MG63 (cell line): ENCODE measurements at regions not wholly inside any gene's neighbourhood (a gene's known extent, or its start where the extent isn't known, plus 50 kb on each side); places are given as distances from the start of the nearest gene placed in this dataset.

ENCODE experiments used
- DNase-seq: peaks from one replicate; pipeline ENCODE4 v3.0.0-alpha.2; 2020
- H3K27me3 ChIP-seq: fragments of 250-450 bp; sonication (Bioruptor Pico); 2 replicates; pipeline ENCODE4 v1.5.1; 2020; ENCODE audit warnings: mild to moderate bottlenecking, moderate library complexity
- H3K36me3 ChIP-seq: fragments of 250-450 bp; sonication (Bioruptor Pico); 2 replicates; pipeline ENCODE4 v1.5.1; 2020; ENCODE audit warnings: mild to moderate bottlenecking, moderate library complexity
- H3K4me3 ChIP-seq: fragments of 250-450 bp; sonication (Bioruptor Pico); 2 replicates; pipeline ENCODE4 v1.5.1; 2020; ENCODE audit warnings: mild to moderate bottlenecking, moderate library complexity
- H3K9me3 ChIP-seq: fragments of 250-450 bp; sonication (Bioruptor Pico); 2 replicates; pipeline ENCODE4 v1.5.1; 2020; ENCODE audit warnings: mild to moderate bottlenecking, moderate library complexity

DNA sequence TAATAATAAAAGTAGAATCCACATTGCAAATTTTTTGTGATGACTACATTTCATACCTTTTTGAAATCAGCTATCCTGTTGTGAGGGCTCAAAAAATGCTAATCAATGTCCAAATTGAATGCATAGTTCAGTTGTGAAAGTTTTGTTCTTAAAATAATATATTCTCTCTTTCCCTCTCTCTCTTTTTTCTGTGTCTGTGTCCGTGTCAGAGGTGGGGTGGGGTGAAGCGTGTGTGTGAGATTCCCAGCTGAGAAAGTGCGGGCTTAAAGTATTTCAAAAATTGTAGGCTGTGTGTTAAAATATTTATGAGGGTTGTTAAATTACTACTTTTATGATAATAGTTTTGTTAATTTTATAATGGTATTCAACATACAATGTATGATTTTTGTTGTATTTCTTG is 388.0 kb upstream of the LRRTM4 start:
- H3K36me3 ChIP-seq: no peaks in the 10 kb centered on the region
- H3K9me3 ChIP-seq: no peaks in the 10 kb centered on the region
- no peaks in the 10 kb centered on the region for H3K27me3 ChIP-seq
- no peak for DNase-seq
- H3K4me3 ChIP-seq: no peak overlapping the region

DNA sequence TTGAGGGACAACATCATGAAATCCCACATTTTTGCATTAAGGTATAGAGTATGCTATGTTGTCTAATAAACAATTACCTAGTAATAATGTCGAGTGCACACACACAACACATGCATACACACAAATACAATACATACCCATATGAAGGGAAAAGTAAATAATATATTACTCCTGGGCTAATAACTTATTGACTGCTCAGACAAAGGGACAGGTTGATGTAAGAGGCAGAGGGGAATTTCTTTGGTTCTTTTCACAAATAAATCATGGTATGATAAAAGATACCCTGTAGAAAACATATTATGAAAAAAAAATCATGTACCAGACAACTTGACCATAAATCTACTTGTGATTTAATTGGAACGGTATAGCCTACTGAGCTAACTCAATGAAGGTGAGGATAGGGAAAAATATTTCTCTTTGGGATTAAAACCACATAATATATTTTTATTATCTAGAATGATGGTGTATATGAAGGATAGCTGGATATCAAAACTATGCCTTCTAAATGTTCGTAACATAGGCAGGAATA is 398.7 kb upstream of the LRRTM4 start:
- H3K27me3 ChIP-seq: no peaks in the 10 kb centered on the region
- no peak for DNase-seq
- H3K36me3 ChIP-seq: no peaks in the 10 kb centered on the region
- H3K9me3 ChIP-seq: no peaks in the 10 kb centered on the region
- no peak overlapping the region for H3K4me3 ChIP-seq

- no peak for DNase-seq
- Histone ChIP-seq H3K27me3 (no peaks in the 10 kb centered on the region), H3K36me3 (no peaks in the 10 kb centered on the region), H3K9me3 (no peaks in the 10 kb centered on the region), H3K4me3 (no peak overlapping the region)
Observed at GRCh38 chr2:77922567-77922966, 400.4 kb upstream of the LRRTM4 start.

GRCh38 chr2:77937366-77937765 is 415.2 kb upstream of the LRRTM4 start:
- no peak for DNase-seq
- Histone ChIP-seq H3K4me3 (no peak overlapping the region), H3K27me3 (no peaks in the 10 kb centered on the region), H3K36me3 (no peaks in the 10 kb centered on the region), H3K9me3 (no peaks in the 10 kb centered on the region)

- no peak overlapping the region for H3K4me3 ChIP-seq
- no peaks in the 10 kb centered on the region for H3K9me3 ChIP-seq
- no peak for DNase-seq
Observed at GRCh38 chr2:77938462-77938861, 416.3 kb upstream of the LRRTM4 start.

DNA sequence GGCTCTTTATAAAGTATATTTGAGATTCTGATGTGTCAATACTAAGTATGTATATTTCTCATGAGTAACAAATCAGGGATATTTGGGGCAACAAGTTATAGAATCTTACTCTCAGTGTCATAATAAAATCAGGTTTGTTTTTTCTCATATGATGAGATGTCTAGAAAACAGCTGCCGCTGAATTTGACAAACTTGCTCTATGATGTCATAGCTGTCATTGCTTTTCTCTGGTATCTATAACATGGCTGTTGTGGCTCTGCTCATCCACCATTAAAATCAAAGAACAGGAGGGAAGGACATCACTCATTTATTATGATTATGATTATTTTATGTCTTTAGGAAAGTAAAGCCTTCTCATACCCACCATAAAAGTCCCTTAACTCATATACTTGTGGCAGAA is 417.2 kb upstream of the LRRTM4 start:
- Histone ChIP-seq H3K36me3 (no peaks in the 10 kb centered on the region), H3K4me3 (no peak overlapping the region), H3K9me3 (no peaks in the 10 kb centered on the region), H3K27me3 (no peaks in the 10 kb centered on the region)
- no peak for DNase-seq

More at GRCh38 chr2:77938462-77938861, 416.3 kb upstream of the LRRTM4 start:
- Histone ChIP-seq H3K36me3 (no peaks in the 10 kb centered on the region), H3K27me3 (no peaks in the 10 kb centered on the region)

DNA sequence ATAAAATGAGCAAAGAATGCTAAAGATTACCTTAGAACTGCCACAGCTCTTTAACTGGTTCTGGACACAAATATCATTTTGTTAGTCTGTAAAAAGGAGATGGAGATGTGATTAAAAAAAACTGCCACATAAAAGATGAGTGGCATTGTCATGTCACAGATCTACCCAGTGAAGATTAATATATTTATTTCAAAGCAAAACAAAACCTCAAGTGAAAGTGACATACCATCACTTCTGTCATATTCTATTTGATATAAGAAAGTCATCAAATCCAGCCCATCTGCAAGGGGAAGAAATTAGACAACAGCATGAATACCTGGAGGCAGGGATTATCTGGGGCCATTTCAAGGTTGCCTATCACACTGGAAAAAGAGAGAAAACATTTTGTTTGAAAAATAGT is 417.6 kb upstream of the LRRTM4 start:
- no peaks in the 10 kb centered on the region for H3K9me3 ChIP-seq
- no peak for DNase-seq
- no peak overlapping the region for H3K4me3 ChIP-seq
- H3K36me3 ChIP-seq: no peaks in the 10 kb centered on the region
- H3K27me3 ChIP-seq: no peaks in the 10 kb centered on the region

DNA sequence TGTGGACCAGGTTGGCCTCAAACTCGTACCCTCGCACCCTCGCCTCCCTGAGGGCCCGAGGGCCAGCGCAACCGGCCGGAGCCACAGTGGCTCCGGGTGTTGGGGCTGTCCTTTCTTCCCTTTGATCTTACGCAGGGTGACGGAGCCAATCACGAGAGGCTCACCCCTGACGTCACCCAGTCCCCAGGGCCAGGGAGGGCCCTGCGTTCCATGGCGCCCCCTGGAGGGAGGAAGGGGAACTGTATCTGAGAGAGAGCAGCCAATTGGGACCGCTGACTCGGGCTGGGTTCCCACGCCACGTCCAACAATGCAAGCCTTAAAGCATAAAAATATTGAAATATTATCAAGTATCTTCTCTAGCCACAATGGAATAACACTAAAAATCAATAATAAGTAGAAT is 432.8 kb upstream of the LRRTM4 start:
- no peaks in the 10 kb centered on the region for H3K36me3 ChIP-seq
- no peak for DNase-seq
- H3K27me3 ChIP-seq: no peaks in the 10 kb centered on the region
- H3K4me3 ChIP-seq: no peak overlapping the region
- no peaks in the 10 kb centered on the region for H3K9me3 ChIP-seq

- no peaks in the 10 kb centered on the region for H3K27me3 ChIP-seq
- DNase-seq: no peak
- H3K9me3 ChIP-seq: no peaks in the 10 kb centered on the region
- H3K36me3 ChIP-seq: no peaks in the 10 kb centered on the region
- H3K4me3 ChIP-seq: no peak overlapping the region
Observed at GRCh38 chr2:77962943-77963342, 440.8 kb upstream of the LRRTM4 start.

DNA sequence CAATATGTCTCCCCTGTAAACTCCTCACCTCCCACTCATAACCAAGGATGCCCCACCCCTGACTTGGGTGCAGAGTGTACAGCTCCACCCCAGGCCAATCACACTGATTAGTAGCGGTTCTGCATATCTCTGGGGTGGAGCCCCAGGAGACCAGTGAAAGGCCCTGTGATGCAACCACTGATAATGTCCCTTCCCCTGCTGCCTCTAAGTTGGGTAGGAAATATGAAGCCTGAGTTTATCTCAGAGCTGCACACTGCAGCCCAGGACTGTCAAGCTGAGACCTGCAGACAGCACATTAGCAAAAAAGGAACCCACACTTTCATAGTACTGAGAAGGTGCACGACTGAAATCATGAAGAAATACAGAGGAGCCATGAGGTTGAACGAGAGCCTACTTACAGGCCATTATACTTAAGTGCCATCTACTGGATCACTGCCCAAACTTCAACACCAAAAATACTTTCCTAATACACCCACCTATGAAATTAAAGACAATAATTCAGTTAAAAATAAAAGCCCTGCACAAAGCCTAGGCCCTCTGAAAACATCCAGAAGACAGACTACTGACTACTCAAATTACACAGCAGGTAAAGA is 455.4 kb upstream of the LRRTM4 start:
- no peak for DNase-seq
- H3K4me3 ChIP-seq: no peak overlapping the region
- H3K36me3 ChIP-seq: no peaks in the 10 kb centered on the region
- H3K9me3 ChIP-seq: no peaks in the 10 kb centered on the region
- no peaks in the 10 kb centered on the region for H3K27me3 ChIP-seq

DNA sequence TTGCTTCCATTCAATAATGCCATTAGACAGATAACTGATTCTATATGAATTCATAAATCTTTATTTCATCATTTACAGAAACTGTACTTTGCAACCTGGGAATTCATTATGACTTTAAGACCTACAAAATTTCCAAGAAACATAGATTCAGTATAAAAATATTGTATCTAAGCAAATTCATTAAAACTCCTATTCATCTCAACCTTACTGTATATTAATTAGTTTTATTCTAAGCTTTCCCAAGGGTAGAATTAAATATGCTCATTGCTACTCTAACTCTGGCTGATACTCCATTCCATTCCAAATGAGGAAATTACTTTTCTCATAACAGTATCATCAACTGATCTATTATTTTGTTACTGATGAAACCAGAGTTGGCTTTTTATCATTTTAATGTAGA is 473.0 kb upstream of the LRRTM4 start:
- DNase-seq: no peak
- no peak overlapping the region for H3K4me3 ChIP-seq
- H3K9me3 ChIP-seq: no peaks in the 10 kb centered on the region
- H3K27me3 ChIP-seq: no peaks in the 10 kb centered on the region
- no peaks in the 10 kb centered on the region for H3K36me3 ChIP-seq

DNA sequence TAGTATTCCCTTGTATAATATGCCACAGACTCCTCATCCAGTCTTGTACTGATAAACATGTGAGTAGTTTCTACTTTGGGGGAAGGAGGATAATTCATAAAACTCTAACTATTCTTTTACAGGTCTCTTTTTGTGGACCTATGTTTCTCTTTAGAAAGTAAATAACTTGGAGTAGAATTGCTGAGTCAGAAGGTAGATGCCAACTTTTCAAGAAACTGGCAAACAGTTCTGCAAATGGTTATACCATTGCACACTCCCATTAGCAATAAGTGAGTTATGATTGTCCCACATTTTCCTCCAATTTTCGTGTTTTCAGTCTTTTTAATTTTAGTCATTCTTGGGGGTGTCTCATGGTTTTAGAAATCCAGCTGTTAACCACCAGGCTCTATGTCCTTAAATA is 477.2 kb upstream of the LRRTM4 start:
- Histone ChIP-seq H3K9me3 (no peaks in the 10 kb centered on the region), H3K4me3 (no peak overlapping the region), H3K27me3 (no peaks in the 10 kb centered on the region), H3K36me3 (no peaks in the 10 kb centered on the region)
- DNase-seq: no peak

DNA sequence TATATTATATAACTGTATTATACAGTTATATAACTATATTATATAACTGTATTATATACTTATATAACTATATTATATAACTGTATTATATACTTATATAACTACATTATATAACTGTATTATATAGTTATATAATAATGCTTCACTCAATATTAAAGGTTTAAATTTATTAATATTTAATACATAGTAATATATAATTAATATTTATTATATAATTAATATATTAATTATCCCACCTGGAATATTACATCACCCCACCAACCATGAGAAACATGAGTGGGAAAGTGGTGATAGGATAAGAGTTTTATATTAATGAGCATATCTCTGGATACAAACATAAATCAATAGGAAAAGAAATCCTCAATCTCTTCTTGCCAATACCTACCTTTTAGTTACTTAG is 487.1 kb upstream of the LRRTM4 start:
- no peak for DNase-seq
- no peak overlapping the region for H3K4me3 ChIP-seq

GRCh38 chr2:78011251-78011650 is 489.1 kb upstream of the LRRTM4 start:
- H3K27me3 ChIP-seq: no peaks in the 10 kb centered on the region
- H3K36me3 ChIP-seq: no peaks in the 10 kb centered on the region
- no peak for DNase-seq
- H3K4me3 ChIP-seq: no peak overlapping the region
- no peaks in the 10 kb centered on the region for H3K9me3 ChIP-seq

More for the DNA sequence above, 487.1 kb upstream of the LRRTM4 start:
- Histone ChIP-seq H3K27me3 (no peaks in the 10 kb centered on the region), H3K36me3 (no peaks in the 10 kb centered on the region), H3K9me3 (no peaks in the 10 kb centered on the region)

DNA sequence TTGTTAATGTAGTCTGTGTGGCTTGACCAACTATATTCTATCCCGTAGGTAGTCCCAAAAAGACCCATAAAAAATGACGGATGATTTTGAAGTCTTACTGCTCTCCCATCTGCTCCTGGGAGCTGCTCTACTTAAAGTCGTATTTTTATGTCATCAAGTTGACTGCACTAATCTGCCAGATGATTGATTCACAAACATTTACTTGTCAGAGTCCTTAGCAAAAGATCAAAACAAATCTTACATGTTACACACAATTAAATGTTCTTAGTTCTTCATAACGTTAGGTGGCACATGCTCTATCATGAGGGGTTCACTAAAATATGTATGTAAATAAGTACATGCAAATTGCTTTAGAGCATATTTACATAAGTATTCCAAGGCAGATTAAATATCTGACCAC is 498.3 kb upstream of the LRRTM4 start:
- Histone ChIP-seq H3K27me3 (no peaks in the 10 kb centered on the region), H3K36me3 (no peaks in the 10 kb centered on the region), H3K4me3 (no peak overlapping the region), H3K9me3 (no peaks in the 10 kb centered on the region)
- no peak for DNase-seq

GRCh38 chr2:78023356-78023755 is 501.2 kb upstream of the LRRTM4 start:
- Histone ChIP-seq H3K4me3 (no peak overlapping the region), H3K36me3 (no peaks in the 10 kb centered on the region), H3K27me3 (no peaks in the 10 kb centered on the region), H3K9me3 (no peaks in the 10 kb centered on the region)
- DNase-seq: no peak

DNA sequence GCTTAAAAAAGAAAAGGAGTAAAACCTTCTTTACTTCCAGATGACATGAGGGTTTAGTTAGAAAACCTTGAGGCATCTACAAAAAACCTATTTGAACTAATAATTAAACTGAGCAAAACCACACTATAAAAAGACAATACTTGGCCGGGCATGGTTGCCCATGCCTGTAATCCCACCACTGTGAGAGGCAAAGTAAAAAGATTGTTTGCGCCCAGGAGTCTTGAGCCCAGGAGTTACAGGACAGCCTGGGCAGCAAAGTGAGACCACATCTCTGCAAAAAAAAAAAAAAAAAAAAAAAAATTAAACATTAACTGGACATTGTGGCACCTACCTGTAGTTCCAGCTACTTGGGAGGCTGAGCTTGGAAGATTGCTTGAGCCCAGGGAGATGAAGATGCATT is 502.8 kb upstream of the LRRTM4 start:
- Histone ChIP-seq H3K36me3 (no peaks in the 10 kb centered on the region), H3K27me3 (no peaks in the 10 kb centered on the region), H3K9me3 (no peaks in the 10 kb centered on the region; the same call in 1 of the 2 replicates), H3K4me3 (no peak overlapping the region)
- no peak for DNase-seq

GRCh38 chr2:78029392-78029995 is 507.3 kb upstream of the LRRTM4 start:
- DNase-seq: no peak
- Histone ChIP-seq H3K36me3 (no peaks in the 10 kb centered on the region), H3K9me3 (no peaks in the 10 kb centered on the region; the same call in 1 of the 2 replicates), H3K27me3 (no peaks in the 10 kb centered on the region), H3K4me3 (no peak overlapping the region)
